CD1c-positive myeloid dendritic cell (primary cell): ENCODE measurements at regions not wholly inside any gene's neighbourhood (a gene's known extent, or its start where the extent isn't known, plus 50 kb on each side); places are given as distances from the start of the nearest gene placed in this dataset.
A peak's percentile ranks its signal among the peaks of the same experiment; 100 is the strongest.
"Not testable (repeated sequence)": the region's sequence is repeated elsewhere in the genome, so short reads cannot be mapped to it uniquely, and the experiment has no call there.

Experiments
- DNase-seq: peaks from one replicate; pipeline ENCODE4 v3.0.0-alpha.2; 2016; ENCODE audit errors: extremely low spot score

- DNase-seq = no peak
Observed at GRCh38 chr6:137623293-137623692, 129.1 kb upstream of the OLIG3 start.

GRCh38 chr6:137625100-137625661, 131.0 kb upstream of the OLIG3 start:
- DNase-seq = no peak

GRCh38 chr6:137625808-137626207, 131.6 kb upstream of the OLIG3 start:
- DNase-seq = no peak

- no peak for DNase-seq
Observed at GRCh38 chr6:137630666-137631065, 136.5 kb upstream of the OLIG3 start.

- DNase-seq = no peak
Observed at GRCh38 chr6:137631323-137631722, 137.1 kb upstream of the OLIG3 start.

GRCh38 chr6:137634177-137634576, 140.0 kb upstream of the OLIG3 start:
- not testable (repeated sequence) for DNase-seq

GRCh38 chr6:137637121-137637520, 142.9 kb upstream of the OLIG3 start:
- no peak for DNase-seq

GRCh38 chr6:137638926-137639706, 144.9 kb upstream of the OLIG3 start:
- no peak for DNase-seq

GRCh38 chr6:137640086-137640485, 145.9 kb upstream of the OLIG3 start:
- no peak for DNase-seq

- DNase-seq = peak; percentile 81
Observed at GRCh38 chr6:137641474-137642077, 147.4 kb upstream of the OLIG3 start.

- not testable (repeated sequence) for DNase-seq
Observed at GRCh38 chr6:137643210-137643609, 149.0 kb upstream of the OLIG3 start.

- DNase-seq = not testable (repeated sequence)
Observed at GRCh38 chr6:137643644-137644043, 149.4 kb upstream of the OLIG3 start.

- DNase-seq = no peak
Observed at GRCh38 chr6:137645850-137646249, 151.7 kb upstream of the OLIG3 start.

GRCh38 chr6:137646484-137646883, 152.3 kb upstream of the OLIG3 start:
- no peak for DNase-seq

- no peak for DNase-seq
Observed at GRCh38 chr6:137647762-137648447, 153.7 kb upstream of the OLIG3 start.

- DNase-seq = no peak
Observed at GRCh38 chr6:137650720-137651119, 156.5 kb upstream of the OLIG3 start.

- DNase-seq = no peak
Observed at GRCh38 chr6:137651178-137651577, 157.0 kb upstream of the OLIG3 start.

- DNase-seq = no peak
Observed at GRCh38 chr6:137651591-137652335, 157.6 kb upstream of the OLIG3 start.

GRCh38 chr6:137652961-137653705, 158.9 kb upstream of the OLIG3 start:
- DNase-seq = no peak

GRCh38 chr6:137653706-137654059, 159.5 kb upstream of the OLIG3 start:
- no peak for DNase-seq

- no peak for DNase-seq
Observed at GRCh38 chr6:137654365-137654981, 160.3 kb upstream of the OLIG3 start.
